Sigmoid colon (tissue), 6 donors: ENCODE measurements at regions not wholly inside any gene's neighbourhood (a gene's known extent, or its start where the extent isn't known, plus 50 kb on each side); places are given as distances from the start of the nearest gene placed in this dataset.

Source experiments
- DNase-seq: peaks from one replicate; pipeline ENCODE4 v3.0.0-alpha.2; 2019
- H3K27ac ChIP-seq, 4 donors: fragments of 200-600 bp; sonication (generic); one replicate each; pipeline ENCODE4 v1.5.1; 2016 to 2019; ENCODE audit warnings: mild to moderate bottlenecking in 1 of 4
- H3K27me3 ChIP-seq, 3 donors: fragments of 200-600 bp; sonication (generic); one replicate each; pipeline ENCODE4 v1.5.1; 2019; ENCODE audit warnings: mild to moderate bottlenecking in 1 of 3
- H3K36me3 ChIP-seq, 4 donors: fragments of 200-600 bp; sonication (generic); one replicate each; pipeline ENCODE4 v1.5.1; 2016 to 2019
- H3K4me1 ChIP-seq, 4 donors: fragments of 200-600 bp; sonication (generic); one replicate each; pipeline ENCODE4 v1.5.1; 2017 to 2019
- H3K4me3 ChIP-seq, 4 donors: fragments of 200-600 bp; sonication (generic); one replicate each; pipeline ENCODE4 v1.5.1; 2017 to 2019; ENCODE audit warnings: mild to moderate bottlenecking in 2 of 4, moderate library complexity in 1 of 4
- H3K9me3 ChIP-seq, 4 donors: fragments of 200-600 bp in 3 of 4; sonication (generic) in 3 of 4; one replicate each; pipeline versions ENCODE4 v1.5.1 to v1.6.1; 2013 to 2019
- CTCF ChIP-seq, 4 experiments: fragments of 450-650 bp in 3 of 4; fragments of 200-600 bp in 1 of 4; IDR thresholded peaks; one replicate each; pipeline ENCODE4 v1.5.1; 2016 to 2019; ENCODE audit warnings: antibody characterized with exemption in 4 of 4, mild to moderate bottlenecking in 3 of 4, moderate library complexity in 2 of 4
- EP300 ChIP-seq, 4 donors: sonication (generic); formaldehyde crosslinking; IDR thresholded peaks; one replicate each; pipeline ENCODE4 v1.6.1; 2017; ENCODE audit warnings: antibody characterized with exemption in 4 of 4
- POLR2A ChIP-seq, 2 donors: fragments of 450-650 bp; IDR thresholded peaks; one replicate each; pipeline ENCODE4 v1.6.1; 2016; ENCODE audit warnings: antibody characterized with exemption in 2 of 2, mild to moderate bottlenecking in 2 of 2, moderate library complexity in 2 of 2
- POLR2AphosphoS5 ChIP-seq, 4 donors: sonication (generic); formaldehyde crosslinking; IDR thresholded peaks; one replicate each; pipeline ENCODE4 v1.6.1; 2017; ENCODE audit warnings: antibody characterized with exemption in 4 of 4
- WGBS, 2 donors: extraction: QIAGEN DNeasy Blood & Tissue Kit; methylation state at CpG; one replicate each; pipeline ENCODE4 v1.1.7; 2013; 5-methylcytosine and 5-hydroxymethylcytosine counted together
- intact Hi-C: fragments of 100-400 bp; cut with DNase I; formaldehyde crosslinking; loops from one replicate; pipeline ENCODE4 v1.15.1; 2023
- donor health status: healthy with polysubstance abuse.
- donor health status: healthy.

GRCh38 chr6:2448826-2449571 is 203.6 kb upstream of the GMDS start:
- Histone ChIP-seq H3K9me3 (no peaks in the 10 kb centered on the region), H3K27ac (no peak overlapping the region), H3K36me3 (no peaks in the 10 kb centered on the region), H3K4me1 (peaks cover 0 to 6% (median 5%) of the 10 kb centered on the region in 4 donors), H3K27me3 (no peaks in the 10 kb centered on the region), H3K4me3 (peak overlapping the region in 2 of 4 donors; percentile 18 to 27)
- TF ChIP-seq EP300 (IDR thresholded peaks at IDR 0.05), result no peak
- TF ChIP-seq CTCF (IDR thresholded peaks at IDR 0.05), result peak in 3 of 4 experiments; percentile 59 to 65 (median 61)
- no peak for DNase-seq
- 24 to 38% methylated on average over 22 of the region's 22 CpGs for WGBS, 2 donors
- intact Hi-C loops, result loop anchor here (2.0 to 5.0 kb wide), 2 partner anchors 97 to 186 kb away; no protein-coding TSS in a partner anchor

- Histone ChIP-seq H3K36me3 (no peaks in the 10 kb centered on the region), H3K4me1 (peaks cover 0 to 6% (median 5%) of the 10 kb centered on the region in 4 donors), H3K27ac (no peak overlapping the region), H3K27me3 (no peaks in the 10 kb centered on the region), H3K4me3 (no peak overlapping the region), H3K9me3 (no peaks in the 10 kb centered on the region)
- 31 to 71% methylated on average over 3 of the region's 3 CpGs for WGBS, 2 donors
- no peak for TF ChIP-seq EP300 (IDR thresholded peaks at IDR 0.05)
- TF ChIP-seq POLR2AphosphoS5 (IDR thresholded peaks at IDR 0.05), result no peak
- no peak for TF ChIP-seq POLR2A (IDR thresholded peaks at IDR 0.05)
- no peak for TF ChIP-seq CTCF (IDR thresholded peaks at IDR 0.05)
- intact Hi-C loops, result loop anchor here (2.0 to 5.0 kb wide), 2 partner anchors 96 to 187 kb away; no protein-coding TSS in a partner anchor
- DNase-seq, result no peak
Measured at GRCh38 chr6:2447931-2448330, 202.5 kb upstream of the GMDS start.

GRCh38 chr6:2447318-2447920 is 202.0 kb upstream of the GMDS start:
- 15 to 62% methylated on average over 4 of the region's 4 CpGs for WGBS, 2 donors
- H3K27me3 ChIP-seq, result no peaks in the 10 kb centered on the region
- intact Hi-C loops, result loop anchor here (5.0 kb wide), 1 partner anchor 95 kb away; no protein-coding TSS in a partner anchor

GRCh38 chr6:2441601-2442475 is 196.4 kb upstream of the GMDS start:
- Histone ChIP-seq H3K4me3 (no peak overlapping the region), H3K4me1 (no peaks in the 10 kb centered on the region), H3K9me3 (no peaks in the 10 kb centered on the region), H3K36me3 (no peaks in the 10 kb centered on the region), H3K27me3 (no peaks in the 10 kb centered on the region), H3K27ac (no peak overlapping the region)
- WGBS, 2 donors, result 45 to 69% methylated on average over 5 of the region's 5 CpGs
- TF ChIP-seq POLR2A (IDR thresholded peaks at IDR 0.05), result no peak
- TF ChIP-seq CTCF (IDR thresholded peaks at IDR 0.05), result no peak
- TF ChIP-seq EP300 (IDR thresholded peaks at IDR 0.05), result no peak
- no peak for TF ChIP-seq POLR2AphosphoS5 (IDR thresholded peaks at IDR 0.05)
- DNase-seq, result no peak
- intact Hi-C loops, result no loop called here

More at GRCh38 chr6:2447318-2447920, 202.0 kb upstream of the GMDS start:
- Histone ChIP-seq H3K36me3 (no peaks in the 10 kb centered on the region), H3K9me3 (no peaks in the 10 kb centered on the region), H3K4me1 (peaks cover 0 to 6% (median 5%) of the 10 kb centered on the region in 4 donors), H3K4me3 (no peak overlapping the region), H3K27ac (no peak overlapping the region)
- TF ChIP-seq CTCF (IDR thresholded peaks at IDR 0.05), result no peak
- TF ChIP-seq POLR2A (IDR thresholded peaks at IDR 0.05), result no peak
- TF ChIP-seq POLR2AphosphoS5 (IDR thresholded peaks at IDR 0.05), result no peak
- TF ChIP-seq EP300 (IDR thresholded peaks at IDR 0.05), result no peak
- DNase-seq, result no peak
